ENCODE measurements at regions not wholly inside any gene's neighbourhood (a gene's known extent, or its start where the extent isn't known, plus 50 kb on each side); places are given as distances from the start of the nearest gene placed in this dataset.
"Not testable (repeated sequence)": the region's sequence is repeated elsewhere in the genome, so short reads cannot be mapped to it uniquely, and the experiment has no call there.

DNA sequence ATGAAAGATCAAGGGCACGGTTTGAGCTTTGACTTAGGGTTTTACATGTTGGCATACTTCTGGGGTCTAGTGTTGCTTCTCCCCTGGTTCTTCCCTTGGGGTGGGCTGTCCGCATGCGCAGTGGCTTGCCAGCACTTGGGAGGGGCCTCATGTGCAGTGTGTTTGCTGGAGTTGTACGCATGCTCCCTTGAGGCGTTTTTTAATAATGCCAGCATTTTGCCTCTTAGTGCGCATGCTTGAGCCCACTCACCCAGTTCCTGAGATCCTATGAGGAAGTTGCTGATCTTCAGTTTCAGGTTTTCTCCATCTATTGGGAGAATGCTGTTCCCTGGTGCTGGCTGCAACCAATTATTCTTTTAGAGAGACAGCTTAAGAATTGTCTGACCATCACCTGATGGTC lies 113.4 kb upstream of the GPR141 start:
- H3K27ac Mint-ChIP-seq, result no peak overlapping the region
- H3K4me3 Mint-ChIP-seq, result no peak overlapping the region
- peaks cover 47% of the 10 kb centered on the region for H3K27me3 Mint-ChIP-seq
- H3K9me3 Mint-ChIP-seq, result no peaks in the 10 kb centered on the region
- no peak for DNase-seq
- H3K4me1 Mint-ChIP-seq, result no peaks in the 10 kb centered on the region
- ATAC-seq, result no peak

DNA sequence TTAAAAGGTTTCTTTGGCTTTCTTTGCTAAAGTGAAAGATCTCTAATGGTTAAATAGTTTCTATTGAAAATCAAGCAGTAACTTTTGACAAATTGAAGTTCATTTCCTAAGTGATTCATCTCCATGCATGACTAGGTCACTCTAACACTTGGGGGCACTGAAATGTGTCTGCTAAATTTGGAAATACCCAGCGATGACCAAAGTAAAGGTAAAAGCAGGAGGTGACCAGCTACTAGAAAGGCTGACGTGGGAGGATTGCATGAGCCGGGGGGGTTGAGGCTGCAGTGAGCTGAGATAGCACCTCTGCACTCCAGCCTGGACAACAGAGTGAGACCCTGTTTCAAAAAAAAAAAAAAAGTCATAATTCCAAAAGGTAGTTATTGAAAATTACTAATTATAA lies 111.8 kb upstream of the GPR141 start:
- H3K27ac Mint-ChIP-seq, result no peak overlapping the region
- ATAC-seq (no peak), DNase-seq (no peak)
- no peak overlapping the region for H3K4me3 Mint-ChIP-seq
- no peaks in the 10 kb centered on the region for H3K4me1 Mint-ChIP-seq
- H3K27me3 Mint-ChIP-seq, result peaks cover 46% of the 10 kb centered on the region
- no peaks in the 10 kb centered on the region for H3K9me3 Mint-ChIP-seq

DNA sequence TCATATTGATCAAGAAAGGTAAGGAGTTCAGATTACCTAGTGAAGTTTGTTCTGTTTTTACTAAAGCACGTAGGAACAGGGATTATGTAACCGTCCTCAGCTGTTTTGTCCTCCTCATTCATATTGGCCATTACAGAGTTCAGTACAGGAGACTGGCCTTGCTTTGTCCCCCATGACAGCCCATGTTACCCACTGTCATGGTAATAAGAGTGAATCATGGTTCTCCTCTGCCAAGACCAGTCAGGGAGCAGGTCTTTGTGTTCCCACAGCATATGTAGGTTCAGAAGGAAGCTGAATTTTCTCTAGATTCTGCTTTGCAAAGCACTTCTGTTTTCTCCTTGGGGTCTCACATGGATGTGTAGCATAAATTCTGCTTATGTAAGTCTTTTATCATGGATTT lies 106.2 kb upstream of the GPR141 start:
- no peak overlapping the region for H3K27ac Mint-ChIP-seq
- H3K4me3 Mint-ChIP-seq, result no peak overlapping the region
- ATAC-seq (no peak), DNase-seq (no peak)
- no peaks in the 10 kb centered on the region for H3K4me1 Mint-ChIP-seq
- H3K27me3 Mint-ChIP-seq, result peaks cover 16% of the 10 kb centered on the region
- H3K9me3 Mint-ChIP-seq, result no peaks in the 10 kb centered on the region

DNA sequence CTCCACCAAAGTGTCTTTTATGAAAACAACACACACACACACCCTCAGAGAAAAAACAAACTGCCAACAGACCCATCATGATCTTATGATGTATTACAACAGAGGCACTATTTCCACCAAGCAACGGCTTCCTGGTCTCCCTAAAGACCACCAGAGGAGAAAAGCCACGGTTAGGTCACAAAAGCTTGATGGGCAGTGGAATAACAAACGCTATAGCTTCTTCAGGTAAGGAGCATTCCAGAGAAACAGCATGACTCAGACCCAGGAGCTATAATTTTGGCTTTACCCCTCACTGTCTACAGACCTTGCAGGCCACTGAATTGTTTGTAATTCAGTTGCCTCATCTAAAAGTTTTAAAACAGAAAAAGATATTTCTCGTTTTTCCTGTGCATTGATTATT lies 105.7 kb upstream of the GPR141 start:
- Mint-ChIP-seq H3K27me3 (peaks cover 16% of the 10 kb centered on the region), H3K27ac (no peak overlapping the region), H3K9me3 (no peaks in the 10 kb centered on the region), H3K4me3 (no peak overlapping the region), H3K4me1 (no peaks in the 10 kb centered on the region)
- no peak for ATAC-seq
- no peak for DNase-seq

DNA sequence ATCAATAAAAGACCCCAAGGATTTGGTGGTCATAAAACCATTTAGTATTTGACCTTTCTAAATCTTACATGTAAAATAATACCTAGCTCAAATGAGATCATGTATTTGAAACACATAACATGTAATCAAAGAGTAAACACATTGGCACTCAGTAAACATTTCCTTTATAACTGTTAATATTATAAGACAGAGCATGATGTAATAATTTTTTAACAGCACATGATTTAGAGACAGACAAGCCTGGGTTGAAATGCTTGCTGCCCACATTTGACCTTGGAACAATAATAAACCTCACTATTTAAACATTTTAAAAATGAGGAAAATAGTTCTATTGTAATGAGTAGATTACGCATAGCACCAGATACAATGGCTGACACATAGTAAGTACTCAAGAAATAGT lies 105.2 kb upstream of the GPR141 start:
- no peaks in the 10 kb centered on the region for H3K9me3 Mint-ChIP-seq
- no peak for ATAC-seq
- no peak for DNase-seq

DNA sequence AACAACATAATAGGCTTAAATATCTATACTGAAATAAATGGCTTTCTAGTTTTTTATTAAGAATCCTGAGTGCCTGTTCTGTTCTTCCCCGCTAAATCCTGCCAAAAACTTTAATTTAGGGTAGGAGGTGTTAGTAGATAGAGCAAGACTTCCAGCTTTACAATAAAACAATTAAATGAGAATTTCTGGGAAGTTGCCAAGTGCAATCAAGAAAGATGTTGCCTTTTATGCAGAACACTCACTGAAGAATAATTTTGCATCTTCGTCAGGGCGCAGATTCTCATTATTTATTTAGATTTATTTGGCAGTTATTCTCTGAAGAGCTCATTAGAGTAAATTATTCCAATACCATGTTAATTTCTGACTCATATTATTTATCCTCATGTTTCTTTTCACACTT lies 103.2 kb upstream of the GPR141 start:
- DNase-seq (no peak), ATAC-seq (no peak)
- Mint-ChIP-seq H3K4me3 (no peak overlapping the region), H3K4me1 (no peaks in the 10 kb centered on the region), H3K9me3 (no peaks in the 10 kb centered on the region), H3K27me3 (peaks cover 21% of the 10 kb centered on the region), H3K27ac (no peak overlapping the region)

More for the DNA sequence above, 105.2 kb upstream of the GPR141 start:
- Mint-ChIP-seq H3K4me1 (no peaks in the 10 kb centered on the region), H3K4me3 (no peak overlapping the region), H3K27ac (no peak overlapping the region), H3K27me3 (peaks cover 16% of the 10 kb centered on the region)

GRCh38 chr7:37584651-37585463 lies 98.7 kb upstream of the GPR141 start:
- not testable (repeated sequence) for H3K4me1 Mint-ChIP-seq, H3K4me3 Mint-ChIP-seq, ATAC-seq, DNase-seq, H3K27ac Mint-ChIP-seq
- Mint-ChIP-seq H3K27me3 (peaks cover 30% of the 10 kb centered on the region), H3K9me3 (peaks cover 0 to 15% of the 10 kb centered on the region in 2 donors)

DNA sequence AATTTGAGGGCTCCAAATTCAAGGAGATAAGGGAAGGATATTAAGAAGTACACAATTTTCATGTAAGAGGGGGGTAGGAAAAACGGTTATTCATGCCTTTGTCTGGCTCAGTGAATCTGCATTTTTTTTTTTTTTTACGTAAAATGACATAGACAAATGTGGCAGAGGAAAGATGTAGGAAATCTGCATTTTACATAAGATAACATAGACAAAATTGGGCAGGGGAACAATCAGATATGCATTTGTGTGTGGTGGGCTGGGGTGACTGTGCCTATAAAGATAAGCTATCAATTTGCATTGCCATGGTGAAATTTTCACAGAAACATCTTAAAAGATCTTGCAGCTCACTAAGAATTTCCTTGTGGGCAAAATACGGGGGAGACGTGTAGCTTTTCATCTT lies 92.7 kb upstream of the GPR141 start:
- DNase-seq, result no peak
- ATAC-seq, result no peak
- Mint-ChIP-seq H3K27me3 (peaks cover 22% of the 10 kb centered on the region), H3K4me3 (no peak overlapping the region), H3K27ac (no peak overlapping the region), H3K9me3 (peaks cover 0 to 26% of the 10 kb centered on the region in 2 donors), H3K4me1 (no peaks in the 10 kb centered on the region)

- H3K27me3 Mint-ChIP-seq, result peaks cover 22% of the 10 kb centered on the region
- DNase-seq, result no peak
- no peak for ATAC-seq
- H3K27ac Mint-ChIP-seq, result no peak overlapping the region
- H3K4me1 Mint-ChIP-seq, result no peaks in the 10 kb centered on the region
- H3K9me3 Mint-ChIP-seq, result peaks cover 0 to 24% of the 10 kb centered on the region in 2 donors
- no peak overlapping the region for H3K4me3 Mint-ChIP-seq
Measured at GRCh38 chr7:37592366-37592765, 91.2 kb upstream of the GPR141 start.

GRCh38 chr7:37594602-37595001 lies 89.0 kb upstream of the GPR141 start:
- Mint-ChIP-seq H3K27ac (no peak overlapping the region), H3K4me1 (no peaks in the 10 kb centered on the region), H3K27me3 (peaks cover 9% of the 10 kb centered on the region), H3K4me3 (no peak overlapping the region), H3K9me3 (peaks cover 0 to 11% of the 10 kb centered on the region in 2 donors)
- ATAC-seq, result no peak
- no peak for DNase-seq

DNA sequence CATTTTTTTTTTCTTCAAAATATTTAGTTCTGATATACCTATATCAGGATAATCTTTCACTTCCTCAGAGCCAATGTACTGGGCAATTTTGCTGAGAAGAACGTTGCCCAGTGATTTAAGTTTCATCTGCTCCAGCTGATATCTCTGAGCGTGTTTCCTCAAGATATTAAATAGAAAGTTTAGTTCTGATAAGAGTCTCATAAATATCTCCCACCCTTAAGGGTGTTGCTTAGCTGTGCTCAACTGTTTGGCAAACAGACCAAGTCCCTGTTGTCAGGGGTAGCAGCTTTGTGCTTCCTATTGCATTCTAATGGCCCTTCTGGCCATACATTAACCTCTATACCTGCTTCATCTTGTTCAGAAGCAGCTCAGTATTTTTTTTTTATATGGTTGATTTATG lies 84.7 kb upstream of the GPR141 start:
- no peak for DNase-seq
- Mint-ChIP-seq H3K27ac (no peak overlapping the region), H3K4me3 (no peak overlapping the region), H3K27me3 (peaks cover 6% of the 10 kb centered on the region), H3K9me3 (peaks cover 0 to 4% of the 10 kb centered on the region in 2 donors), H3K4me1 (no peaks in the 10 kb centered on the region)
- ATAC-seq, result no peak

- H3K27me3 Mint-ChIP-seq, result peaks cover 6% of the 10 kb centered on the region
- no peaks in the 10 kb centered on the region for H3K4me1 Mint-ChIP-seq
- no peak overlapping the region for H3K27ac Mint-ChIP-seq
- no peak for DNase-seq
- no peaks in the 10 kb centered on the region for H3K9me3 Mint-ChIP-seq
- ATAC-seq, result no peak
- H3K4me3 Mint-ChIP-seq, result no peak overlapping the region
Measured at GRCh38 chr7:37601321-37601720, 82.2 kb upstream of the GPR141 start.

DNA sequence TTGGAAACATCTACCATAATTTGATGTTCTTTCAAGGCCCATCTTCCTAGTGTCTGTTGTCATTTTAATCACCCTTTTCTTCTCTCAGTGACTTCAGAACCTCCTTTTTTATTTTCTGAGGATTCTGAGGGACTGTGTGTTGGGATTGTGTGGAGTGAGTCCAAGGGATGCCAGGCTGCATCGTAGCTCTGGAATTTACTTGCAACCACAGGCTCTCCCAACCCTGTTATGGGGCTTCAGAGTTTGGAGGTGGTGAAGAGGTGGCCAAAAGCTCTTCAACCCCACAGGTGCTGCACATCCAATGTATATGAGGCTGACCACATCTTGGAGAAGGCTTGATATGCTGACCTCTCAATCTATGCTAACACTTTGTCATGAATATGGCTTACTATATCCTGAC lies 79.5 kb upstream of the GPR141 start:
- Mint-ChIP-seq H3K27me3 (peaks cover 6% of the 10 kb centered on the region), H3K4me1 (no peaks in the 10 kb centered on the region), H3K9me3 (no peaks in the 10 kb centered on the region), H3K4me3 (no peak overlapping the region), H3K27ac (no peak overlapping the region)
- ATAC-seq (no peak), DNase-seq (no peak)

DNA sequence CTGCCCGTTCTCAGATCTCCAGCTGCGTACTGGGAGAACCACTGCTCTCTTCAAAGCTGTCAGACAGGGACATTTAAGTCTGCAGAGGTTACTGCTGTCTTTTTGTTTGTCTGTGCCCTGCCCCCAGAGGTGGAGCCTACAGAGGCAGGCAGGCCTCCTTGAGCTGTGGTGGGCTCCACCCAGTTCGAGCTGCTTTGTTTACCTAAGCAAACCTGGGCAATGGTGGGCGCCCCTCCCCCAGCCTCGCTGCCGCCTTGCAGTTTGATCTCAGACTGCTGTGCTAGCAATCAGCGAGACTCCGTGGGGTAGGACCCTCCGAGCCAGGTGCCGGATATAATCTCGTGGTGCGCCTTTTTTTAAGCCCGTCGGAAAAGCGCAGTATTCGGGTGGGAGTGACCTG lies 66.2 kb upstream of the GPR141 start:
- H3K27me3 Mint-ChIP-seq, DNase-seq, H3K4me3 Mint-ChIP-seq, H3K4me1 Mint-ChIP-seq, ATAC-seq, H3K27ac Mint-ChIP-seq, H3K9me3 Mint-ChIP-seq: not testable (repeated sequence)

- no peaks in the 10 kb centered on the region for H3K4me1 Mint-ChIP-seq
- DNase-seq (no peak), ATAC-seq (no peak)
- H3K4me3 Mint-ChIP-seq, result no peak overlapping the region
- H3K9me3 Mint-ChIP-seq, result peaks cover 23% of the 10 kb centered on the region in 2 donors
- H3K27ac Mint-ChIP-seq, result no peak overlapping the region
- peaks cover 13% of the 10 kb centered on the region for H3K27me3 Mint-ChIP-seq
Measured at GRCh38 chr7:37633048-37633447, 50.5 kb upstream of the GPR141 start.

All from stimulated activated naive CD8-positive, alpha-beta T cell treated with anti-CD3 and anti-CD28 coated beads, Interleukin-15, amount 100 ng/mL, for 72 hours (primary cell).